OCI-M2 (cell line): ENCODE measurements at regions not wholly inside any gene's neighbourhood (a gene's known extent, or its start where the extent isn't known, plus 50 kb on each side); places are given as distances from the start of the nearest gene placed in this dataset.
"Not testable (repeated sequence)": the region's sequence is repeated elsewhere in the genome, so short reads cannot be mapped to it uniquely, and the experiment has no call there.

Source experiments
- DNase-seq: peaks from one replicate; lab custom pipeline; 2025; ENCODE audit not compliant: unreplicated experiment; lab: John Stamatoyannopoulos, UW

- no peak for DNase-seq
Measured at GRCh38 chr6:140036196-140036595, 661.7 kb upstream of the CITED2 start.

DNA sequence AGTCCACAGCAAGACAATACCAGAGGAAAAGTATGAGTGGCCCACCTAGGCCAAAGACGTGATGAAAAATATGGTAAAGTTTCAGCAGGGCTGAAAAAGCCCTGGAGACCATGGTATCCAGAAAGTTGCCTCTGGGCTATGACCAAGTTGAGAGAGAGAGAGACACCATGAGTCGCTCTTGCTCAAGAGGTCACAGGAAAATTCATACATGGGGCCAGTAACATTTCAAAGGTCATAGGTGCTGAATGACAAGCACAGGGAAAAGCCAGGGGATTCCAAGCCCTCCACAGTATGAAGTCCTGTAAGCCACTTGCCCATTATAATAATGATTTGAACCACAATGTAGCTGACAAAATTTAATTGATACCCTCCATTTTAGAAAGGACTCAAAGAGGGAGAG is 657.7 kb upstream of the CITED2 start:
- DNase-seq: no peak

GRCh38 chr6:140029551-140029950 is 655.1 kb upstream of the CITED2 start:
- DNase-seq: no peak

DNA sequence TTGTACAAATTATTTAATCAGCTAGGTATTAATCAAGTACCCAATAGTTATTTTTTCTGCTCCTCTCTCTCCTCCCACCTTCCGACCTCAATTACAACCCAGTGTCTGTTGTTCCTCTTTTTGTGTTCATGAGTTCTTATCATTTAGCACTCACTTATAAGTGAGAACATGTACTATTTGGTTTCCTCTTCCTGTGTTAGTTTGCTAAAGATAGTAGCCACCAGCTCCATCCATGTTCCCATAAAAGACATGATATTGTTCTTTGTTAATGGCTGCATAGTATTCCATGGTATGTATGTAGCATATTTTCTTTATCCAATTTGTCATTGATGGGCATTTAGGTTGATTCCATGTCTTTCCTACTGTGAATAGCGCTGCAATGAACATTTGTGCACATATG is 652.8 kb upstream of the CITED2 start:
- DNase-seq: no peak

DNA sequence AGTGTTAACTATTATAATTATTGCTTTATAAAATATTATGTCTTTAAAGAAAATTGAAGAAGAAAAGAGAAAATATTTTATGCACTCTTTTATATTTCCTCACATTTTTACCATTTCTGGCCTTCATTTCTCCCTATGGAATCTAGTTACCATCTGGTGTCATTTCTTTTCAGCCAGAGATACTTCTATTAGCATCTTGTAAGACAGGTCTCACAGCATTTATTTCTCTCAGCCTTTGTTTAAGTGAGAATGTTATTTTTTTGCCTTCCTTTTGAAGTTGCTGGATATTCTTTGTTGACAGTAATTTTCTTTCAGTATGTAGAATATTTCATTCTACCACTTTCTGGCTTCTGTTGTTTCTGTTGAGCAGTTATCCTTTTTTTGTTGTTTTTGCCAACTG is 652.1 kb upstream of the CITED2 start:
- no peak for DNase-seq

DNA sequence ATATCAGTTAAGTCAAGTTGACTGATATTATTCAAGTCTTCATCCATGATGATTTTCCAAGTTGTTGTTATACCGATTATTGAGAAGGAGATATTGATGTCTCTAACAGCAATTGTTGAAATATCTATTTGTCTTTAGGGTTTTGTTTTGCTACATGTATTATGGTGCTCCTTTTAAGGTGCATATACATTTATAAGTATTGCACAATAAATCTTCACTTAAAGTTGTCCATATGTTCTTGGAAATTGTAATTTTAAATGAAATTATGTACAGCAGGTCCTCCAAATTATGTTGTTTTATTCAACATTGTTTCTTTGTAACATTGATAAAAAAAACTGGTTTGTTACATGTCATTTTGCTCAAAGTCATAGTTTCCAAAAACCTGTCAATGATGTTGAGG is 650.7 kb upstream of the CITED2 start:
- DNase-seq: no peak

DNA sequence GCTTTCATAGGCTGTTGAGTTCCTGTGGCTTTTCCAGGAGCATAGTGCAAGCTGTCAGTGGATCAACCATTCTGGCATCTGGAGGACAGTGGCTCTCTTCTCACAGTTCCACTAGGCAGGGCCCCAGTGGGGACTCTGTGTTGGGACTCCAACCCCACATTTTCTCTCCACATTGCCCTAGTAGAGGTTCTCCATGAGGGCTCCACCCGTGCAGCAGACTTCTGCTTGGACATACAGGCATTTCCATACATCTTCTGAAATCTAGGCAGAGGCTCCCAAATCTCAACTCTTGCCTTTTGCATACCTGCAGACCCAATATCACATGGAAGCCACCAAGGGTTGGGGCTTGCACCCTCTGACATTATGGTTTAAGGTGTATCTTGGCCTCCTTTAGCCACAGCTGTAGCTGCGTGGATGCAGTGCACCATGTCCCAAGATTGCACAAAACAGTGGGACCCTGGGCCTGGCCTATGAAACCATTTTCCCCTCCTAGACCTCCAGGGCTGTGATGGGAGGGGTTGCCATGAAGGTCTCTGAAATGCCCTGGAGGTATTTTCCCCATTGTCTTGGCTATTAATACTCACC is 645.9 kb upstream of the CITED2 start:
- no peak for DNase-seq

DNA sequence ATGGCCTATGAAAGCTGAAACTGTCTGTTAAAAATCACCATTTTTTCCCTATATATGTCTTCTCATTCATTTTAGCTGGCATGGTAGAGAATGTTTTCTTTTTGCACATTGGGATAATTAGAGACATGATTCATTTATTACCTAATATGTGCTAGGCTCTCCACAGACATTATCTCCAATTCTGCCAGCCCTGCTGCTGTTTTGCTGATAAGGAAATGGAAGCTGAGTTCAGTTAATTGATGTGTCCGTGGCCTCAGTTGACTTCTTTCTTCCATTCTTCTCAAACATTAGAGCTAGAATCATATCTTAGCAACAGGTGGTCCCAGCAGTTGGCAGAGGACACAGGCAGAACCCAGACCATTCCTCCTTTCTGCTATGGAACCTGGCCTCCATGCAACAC is 644.1 kb upstream of the CITED2 start:
- no peak for DNase-seq

DNA sequence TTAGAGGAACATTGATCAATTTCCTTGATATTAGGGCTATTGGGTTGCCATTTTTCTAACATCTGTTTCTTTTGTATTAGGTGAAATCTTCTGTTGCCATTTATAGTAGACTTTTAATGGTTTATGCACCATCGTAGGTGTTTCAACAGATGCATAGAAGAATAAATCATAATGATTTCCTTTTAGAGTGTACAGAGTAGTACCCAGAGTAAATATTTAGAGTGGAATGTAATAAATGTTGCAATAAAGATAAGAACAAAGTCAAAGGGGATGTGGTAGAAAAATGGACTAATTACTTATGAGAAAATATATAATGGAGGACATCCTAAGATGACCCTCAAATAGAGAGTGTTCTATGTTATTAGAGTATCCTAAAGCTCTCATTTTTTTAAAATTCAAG is 643.0 kb upstream of the CITED2 start:
- DNase-seq: no peak

DNA sequence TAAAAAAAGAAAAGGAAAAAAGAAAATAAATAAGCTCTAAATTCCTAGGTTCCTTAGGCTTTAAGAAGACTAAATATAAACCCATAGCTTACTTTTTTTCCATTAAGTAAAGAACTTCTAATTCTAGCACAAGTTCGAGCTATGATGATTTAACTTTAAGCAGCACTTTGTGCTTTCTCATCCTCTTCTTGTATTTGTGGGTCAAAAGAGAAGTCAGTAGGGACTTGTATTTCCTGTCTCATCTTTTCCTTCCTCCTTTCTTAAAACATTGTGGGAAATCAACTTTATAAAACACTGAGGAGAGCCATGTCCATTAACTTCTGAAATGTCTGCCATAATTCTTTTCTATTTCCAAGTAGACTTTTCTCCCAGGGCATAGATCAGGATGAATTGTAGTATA is 637.7 kb upstream of the CITED2 start:
- DNase-seq: no peak

GRCh38 chr6:140011537-140011936 is 637.1 kb upstream of the CITED2 start:
- DNase-seq: no peak

DNA sequence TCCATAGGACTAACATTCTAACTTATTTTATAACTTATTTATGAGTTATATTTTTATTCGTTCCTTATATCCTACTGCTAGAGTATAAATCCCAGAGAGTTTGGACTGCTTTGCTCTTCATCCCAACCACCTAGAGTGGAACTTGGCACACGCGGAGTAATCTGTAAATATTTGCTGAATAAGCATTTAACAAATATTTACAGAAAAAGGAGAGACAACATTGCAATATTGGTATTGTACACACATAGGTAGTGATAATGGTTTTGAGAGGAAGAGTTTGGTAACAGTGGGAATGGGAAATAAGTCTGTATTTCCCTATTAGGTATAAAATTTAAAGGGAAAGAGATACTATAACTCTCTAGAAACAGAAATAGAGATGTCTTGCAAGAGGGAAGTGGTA is 634.8 kb upstream of the CITED2 start:
- DNase-seq: no peak

DNA sequence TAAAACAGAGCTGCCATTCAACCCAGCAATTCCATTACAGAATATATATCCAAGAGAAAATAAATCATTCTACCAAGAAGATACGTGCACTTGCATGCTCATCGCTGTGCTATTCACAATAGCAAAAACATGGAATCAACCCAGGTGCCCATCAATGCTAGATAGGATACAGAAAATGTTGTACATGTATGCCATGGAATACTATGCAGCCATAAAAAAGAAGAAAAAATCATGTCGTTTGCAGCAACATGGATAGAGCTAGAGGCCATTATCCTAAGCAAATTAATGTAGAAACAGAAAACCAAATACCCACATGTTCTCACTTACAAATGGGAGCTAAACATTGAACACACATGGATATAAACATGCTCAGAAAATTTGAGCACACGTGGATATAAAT is 633.1 kb upstream of the CITED2 start:
- no peak for DNase-seq

GRCh38 chr6:140003217-140003616 is 628.8 kb upstream of the CITED2 start:
- no peak for DNase-seq

DNA sequence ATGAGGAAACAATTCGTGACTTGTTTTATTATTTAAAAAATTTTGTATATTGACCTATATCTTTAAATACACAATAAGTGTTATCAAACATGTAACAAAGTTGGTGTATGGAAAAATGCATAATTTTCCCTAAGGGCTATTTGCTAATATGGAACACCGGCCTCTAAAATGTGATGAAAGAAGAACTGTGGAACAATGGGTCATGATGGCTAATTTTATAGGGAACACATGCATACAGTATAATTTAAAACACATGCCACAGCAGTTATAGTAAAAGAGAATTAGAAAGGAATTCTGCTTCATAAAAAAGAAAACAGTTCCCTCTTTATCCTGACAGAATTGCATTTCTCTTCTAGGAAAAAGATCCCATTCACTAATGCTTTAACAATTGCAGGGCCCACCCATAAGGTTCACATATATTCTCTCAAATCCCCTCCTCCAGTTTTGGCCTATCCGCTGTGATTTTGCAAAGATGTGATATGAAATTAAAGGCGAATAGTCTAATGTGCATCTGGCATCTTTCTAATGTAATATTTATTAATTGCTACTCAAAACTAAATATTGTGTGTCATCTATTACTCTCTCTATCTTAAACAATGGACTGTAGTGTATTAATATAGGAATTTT is 628.1 kb upstream of the CITED2 start:
- DNase-seq: no peak

GRCh38 chr6:140001821-140002341 is 627.4 kb upstream of the CITED2 start:
- no peak for DNase-seq

DNA sequence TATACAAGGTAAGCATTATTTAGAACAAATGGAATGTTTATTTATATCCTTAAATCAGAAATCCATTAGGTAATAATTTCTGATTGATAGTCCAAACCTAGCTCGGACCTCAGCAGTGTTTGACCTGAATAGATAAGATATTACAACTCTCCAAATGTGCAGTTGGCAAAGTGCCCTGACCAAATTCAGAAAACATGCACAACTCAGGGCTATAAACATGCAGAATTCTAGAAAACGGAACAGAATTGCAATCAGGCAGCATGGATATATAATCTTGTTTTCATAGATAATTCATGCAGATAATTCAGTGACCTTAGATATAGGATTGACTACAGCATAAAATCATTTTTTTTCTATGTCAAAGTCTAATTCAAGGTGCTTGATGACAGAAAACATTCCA is 626.6 kb upstream of the CITED2 start:
- DNase-seq: no peak

DNA sequence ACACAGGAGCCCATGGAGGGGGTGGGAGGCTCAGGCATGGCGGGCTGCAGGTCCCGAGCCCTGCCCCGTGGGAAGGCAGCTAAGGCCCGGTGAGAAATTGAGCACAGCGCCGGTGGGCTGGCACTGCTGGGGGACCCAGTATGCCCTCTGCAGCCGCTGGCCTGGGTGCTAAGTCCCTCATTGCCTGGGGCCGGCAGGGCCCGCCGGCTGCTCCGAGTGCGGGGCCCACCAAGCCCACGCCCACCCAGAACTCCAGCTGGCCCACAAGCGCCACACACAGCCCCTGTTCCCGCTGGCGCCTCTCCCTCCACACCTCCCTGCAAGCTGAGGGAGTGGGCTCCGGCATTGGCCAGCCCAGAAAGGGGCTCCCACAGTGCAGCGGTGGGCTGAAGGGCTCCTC is 625.2 kb upstream of the CITED2 start:
- DNase-seq: not testable (repeated sequence)

DNA sequence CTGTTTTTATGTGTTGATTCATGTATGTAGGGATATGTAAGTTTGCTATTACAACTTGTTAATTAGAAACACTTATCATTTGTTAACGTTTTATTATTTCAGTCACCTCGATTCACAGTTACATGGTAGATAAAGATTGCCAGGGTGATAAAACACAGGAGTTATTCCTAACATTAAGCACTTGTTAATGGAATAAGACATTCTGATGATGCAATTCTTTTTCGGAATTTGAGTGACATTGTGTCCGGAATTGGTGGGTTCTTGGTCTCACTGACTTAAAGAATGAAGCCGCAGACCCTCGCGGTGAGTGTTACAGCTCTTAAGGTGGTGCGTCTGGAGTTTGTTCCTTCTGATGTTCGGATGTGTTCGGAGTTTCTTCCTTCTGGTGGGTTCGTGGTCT is 624.0 kb upstream of the CITED2 start:
- DNase-seq: not testable (repeated sequence)

- DNase-seq: no peak
Measured at GRCh38 chr6:139996253-139996834, 621.9 kb upstream of the CITED2 start.

DNA sequence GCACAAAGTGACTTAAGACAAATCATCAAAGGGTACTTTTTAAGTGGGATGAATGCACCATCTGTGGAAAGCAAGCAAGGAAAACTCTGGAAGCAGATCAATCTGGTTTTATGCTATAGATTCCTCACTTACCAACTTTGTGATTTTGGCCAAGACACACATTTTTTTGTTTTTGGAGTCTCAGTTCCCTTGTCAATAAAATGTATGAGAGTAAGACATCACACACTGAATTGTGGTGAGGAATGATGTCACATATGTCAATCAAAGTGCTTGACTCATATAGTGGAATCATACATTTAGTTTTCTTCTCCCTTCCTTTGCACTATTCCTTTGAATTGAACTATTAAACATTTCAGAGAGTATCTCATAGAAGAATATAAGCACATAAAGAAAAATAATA is 620.5 kb upstream of the CITED2 start:
- DNase-seq: no peak

GRCh38 chr6:139990856-139991465 is 616.5 kb upstream of the CITED2 start:
- DNase-seq: no peak
